ENCODE measurements at regions not wholly inside any gene's neighbourhood (a gene's known extent, or its start where the extent isn't known, plus 50 kb on each side); places are given as distances from the start of the nearest gene placed in this dataset.

- no peak for TF ChIP-seq THRA (IDR thresholded peaks at IDR 0.05)
- no peak for TF ChIP-seq ZNF408 (CRISPR knock-in tag; IDR thresholded peaks at IDR 0.05; ENCODE audit: low read depth)
- TF ChIP-seq, protein P1, sequence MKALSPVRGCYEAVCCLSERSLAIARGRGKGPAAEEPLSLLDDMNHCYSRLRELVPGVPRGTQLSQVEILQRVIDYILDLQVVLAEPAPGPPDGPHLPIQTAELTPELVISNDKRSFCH (CRISPR knock-in tag; IDR thresholded peaks at IDR 0.05) = no peak
- TF ChIP-seq, protein P1 (tag; IDR thresholded peaks at IDR 0.05) = no peak
- TF ChIP-seq DNMT1 (IDR thresholded peaks at IDR 0.05) = no peak
- no peak for TF ChIP-seq NUFIP1 (IDR thresholded peaks at IDR 0.05; ENCODE audit: partially characterized antibody)
- TF ChIP-seq MEF2A (IDR thresholded peaks at IDR 0.05; ENCODE audit: control insufficient read depth, low read depth, low read length) = no peak
- TF ChIP-seq, protein P2, sequence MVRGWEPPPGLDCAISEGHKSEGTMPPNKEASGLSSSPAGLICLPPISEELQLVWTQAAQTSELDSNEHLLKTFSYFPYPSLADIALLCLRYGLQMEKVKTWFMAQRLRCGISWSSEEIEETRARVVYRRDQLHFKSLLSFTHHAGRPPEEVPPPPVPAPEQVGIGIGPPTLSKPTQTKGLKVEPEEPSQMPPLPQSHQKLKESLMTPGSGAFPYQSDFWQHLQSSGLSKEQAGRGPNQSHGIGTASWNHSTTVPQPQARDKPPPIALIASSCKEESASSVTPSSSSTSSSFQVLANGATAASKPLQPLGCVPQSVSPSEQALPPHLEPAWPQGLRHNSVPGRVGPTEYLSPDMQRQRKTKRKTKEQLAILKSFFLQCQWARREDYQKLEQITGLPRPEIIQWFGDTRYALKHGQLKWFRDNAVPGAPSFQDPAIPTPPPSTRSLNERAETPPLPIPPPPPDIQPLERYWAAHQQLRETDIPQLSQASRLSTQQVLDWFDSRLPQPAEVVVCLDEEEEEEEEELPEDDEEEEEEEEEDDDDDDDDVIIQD (CRISPR knock-in tag; IDR thresholded peaks at IDR 0.05) = no peak
- TF ChIP-seq, protein P3, sequence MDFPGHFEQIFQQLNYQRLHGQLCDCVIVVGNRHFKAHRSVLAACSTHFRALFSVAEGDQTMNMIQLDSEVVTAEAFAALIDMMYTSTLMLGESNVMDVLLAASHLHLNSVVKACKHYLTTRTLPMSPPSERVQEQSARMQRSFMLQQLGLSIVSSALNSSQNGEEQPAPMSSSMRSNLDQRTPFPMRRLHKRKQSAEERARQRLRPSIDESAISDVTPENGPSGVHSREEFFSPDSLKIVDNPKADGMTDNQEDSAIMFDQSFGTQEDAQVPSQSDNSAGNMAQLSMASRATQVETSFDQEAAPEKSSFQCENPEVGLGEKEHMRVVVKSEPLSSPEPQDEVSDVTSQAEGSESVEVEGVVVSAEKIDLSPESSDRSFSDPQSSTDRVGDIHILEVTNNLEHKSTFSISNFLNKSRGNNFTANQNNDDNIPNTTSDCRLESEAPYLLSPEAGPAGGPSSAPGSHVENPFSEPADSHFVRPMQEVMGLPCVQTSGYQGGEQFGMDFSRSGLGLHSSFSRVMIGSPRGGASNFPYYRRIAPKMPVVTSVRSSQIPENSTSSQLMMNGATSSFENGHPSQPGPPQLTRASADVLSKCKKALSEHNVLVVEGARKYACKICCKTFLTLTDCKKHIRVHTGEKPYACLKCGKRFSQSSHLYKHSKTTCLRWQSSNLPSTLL (IDR thresholded peaks at IDR 0.05) = no peak
- no peak for TF ChIP-seq XRCC3 (IDR thresholded peaks at IDR 0.05)
- TF ChIP-seq TFAM (CRISPR knock-in tag; conservative IDR thresholded peaks at IDR 0.05) = no peak
- peak; percentile 56; the same call in 1 of the 2 replicates for TF ChIP-seq ADNP (tag; IDR thresholded peaks at IDR 0.05)
- no peak for TF ChIP-seq ZNF280A (IDR thresholded peaks at IDR 0.05; ENCODE audit: low read depth, partially characterized antibody)
These were observed 86.6 kb upstream of the MAFB start (continued) for GRCh38 chr20:40775561-40776146.

Measured in K562 (cell line).